MM.1S (cell line): ENCODE measurements at regions not wholly inside any gene's neighbourhood (a gene's known extent, or its start where the extent isn't known, plus 50 kb on each side); places are given as distances from the start of the nearest gene placed in this dataset.

Experiments used
- DNase-seq: peaks from one replicate; pipeline ENCODE4 v3.0.0-alpha.2; 2015
- H2AFZ ChIP-seq: fragments of 300-600 bp; sonication (generic); 2 replicates; pipeline ENCODE4 v1.6.0; 2016; ENCODE audit warnings: antibody characterized with exemption, low read length
- H3F3A ChIP-seq: fragments of 300-600 bp; sonication (generic); 2 replicates; pipeline ENCODE4 v1.6.1; 2016; ENCODE audit warnings: mild to moderate bottlenecking, antibody characterized with exemption, low read length, moderate library complexity, mixed read lengths; ENCODE audit not compliant: insufficient read depth
- H3K27ac ChIP-seq: fragments of 300-600 bp; sonication (generic); 2 replicates; pipeline ENCODE4 v1.5.1; 2016; ENCODE audit warnings: mild to moderate bottlenecking, low read length
- H3K27me3 ChIP-seq: fragments of 300-600 bp; sonication (generic); replicated peaks from 2 replicates; pipeline ENCODE4 v1.6.0; 2016; ENCODE audit warnings: low read length; ENCODE audit not compliant: insufficient read depth
- H3K36me3 ChIP-seq: fragments of 300-600 bp; sonication (generic); replicated peaks from 2 replicates; pipeline ENCODE4 v1.6.1; 2016; ENCODE audit warnings: mild to moderate bottlenecking, low read length, mixed read lengths; ENCODE audit not compliant: insufficient read depth
- H3K4me1 ChIP-seq: fragments of 300-600 bp; sonication (generic); 2 replicates; pipeline ENCODE4 v1.6.1; 2016; ENCODE audit warnings: low read length, mixed read lengths
- H3K4me2 ChIP-seq: fragments of 300-600 bp; sonication (generic); 2 replicates; pipeline ENCODE4 v1.6.0; 2016; ENCODE audit warnings: low read depth, low read length
- H3K4me3 ChIP-seq: fragments of 300-600 bp; sonication (generic); 2 replicates; pipeline ENCODE4 v1.5.1; 2016; ENCODE audit warnings: low read length, mixed read lengths
- H3K79me2 ChIP-seq: fragments of 300-600 bp; sonication (generic); 2 replicates; pipeline ENCODE4 v1.6.1; 2016; ENCODE audit warnings: mixed run types, low read length, mixed read lengths
- H3K9ac ChIP-seq: fragments of 300-600 bp; sonication (generic); 2 replicates; pipeline ENCODE4 v1.6.1; 2016; ENCODE audit warnings: low read length, mixed read lengths
- H3K9me2 ChIP-seq: fragments of 300-600 bp; sonication (generic); replicated peaks from 2 replicates; pipeline ENCODE4 v1.6.1; 2016; ENCODE audit warnings: mild to moderate bottlenecking, low read length, mixed read lengths; ENCODE audit not compliant: insufficient read depth
- H3K9me3 ChIP-seq: fragments of 300-600 bp; sonication (generic); replicated peaks from 2 replicates; pipeline ENCODE4 v1.6.1; 2016; ENCODE audit warnings: mild to moderate bottlenecking, low read length, mixed read lengths; ENCODE audit not compliant: insufficient read depth
- H4K20me1 ChIP-seq: fragments of 300-600 bp; sonication (generic); 2 replicates; pipeline ENCODE4 v1.6.1; 2016; ENCODE audit warnings: mild to moderate bottlenecking, low read length, moderate library complexity, mixed read lengths; ENCODE audit not compliant: insufficient read depth
- EZH2 ChIP-seq: fragments of 300-600 bp; sonication (generic); optimal IDR thresholded peaks from 2 replicates; pipeline ENCODE3; 2017; ENCODE audit warnings: low read depth, mild to moderate bottlenecking, antibody characterized with exemption, low read length, mixed read lengths
- EZH2phosphoT487 ChIP-seq: fragments of 300-600 bp; sonication (generic); IDR thresholded peaks from 2 replicates; pipeline ENCODE4 v1.6.1; 2018; ENCODE audit warnings: antibody characterized with exemption, low read length
- TF ChIP-seq, protein P1 (sequence below): fragments of 300-600 bp; sonication (generic); IDR thresholded peaks from 2 replicates; pipeline ENCODE4 v1.5.1; 2016; ENCODE audit warnings: antibody characterized with exemption, low read length, mixed read lengths

DNA sequence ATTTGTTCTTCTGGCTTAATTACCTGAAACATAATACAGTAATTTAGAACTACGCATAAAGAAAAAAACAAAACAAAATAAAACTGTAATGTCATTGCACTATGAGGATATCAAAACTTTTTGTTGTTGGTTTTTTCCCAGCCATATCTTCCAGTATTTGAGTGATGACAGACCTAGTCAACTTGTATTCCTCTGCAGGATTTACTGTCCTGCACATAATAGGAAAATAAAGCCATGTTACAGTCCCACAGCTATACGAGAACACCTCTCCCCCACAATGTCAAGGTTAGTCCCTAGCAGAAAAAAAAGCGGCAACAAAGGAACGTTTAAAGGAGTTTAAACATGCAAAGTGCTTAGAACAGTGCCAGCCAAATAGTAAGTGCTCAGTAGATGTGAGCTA lies 55.3 kb upstream of the PRDX6 start:
- H3K4me1 ChIP-seq = no peaks in the 10 kb centered on the region
- H3F3A ChIP-seq = no peaks in the 10 kb centered on the region
- no peaks in the 10 kb centered on the region for H3K9me3 ChIP-seq
- H3K27me3 ChIP-seq = no peaks in the 10 kb centered on the region
- no peaks in the 10 kb centered on the region for H3K79me2 ChIP-seq
- H2AFZ ChIP-seq = no peak overlapping the region
- no peak for DNase-seq
- no peaks in the 10 kb centered on the region for H3K36me3 ChIP-seq
- no peaks in the 10 kb centered on the region for H4K20me1 ChIP-seq
- TF ChIP-seq EZH2 = no peak
- TF ChIP-seq EZH2phosphoT487 = no peak
- TF ChIP-seq, protein P1, sequence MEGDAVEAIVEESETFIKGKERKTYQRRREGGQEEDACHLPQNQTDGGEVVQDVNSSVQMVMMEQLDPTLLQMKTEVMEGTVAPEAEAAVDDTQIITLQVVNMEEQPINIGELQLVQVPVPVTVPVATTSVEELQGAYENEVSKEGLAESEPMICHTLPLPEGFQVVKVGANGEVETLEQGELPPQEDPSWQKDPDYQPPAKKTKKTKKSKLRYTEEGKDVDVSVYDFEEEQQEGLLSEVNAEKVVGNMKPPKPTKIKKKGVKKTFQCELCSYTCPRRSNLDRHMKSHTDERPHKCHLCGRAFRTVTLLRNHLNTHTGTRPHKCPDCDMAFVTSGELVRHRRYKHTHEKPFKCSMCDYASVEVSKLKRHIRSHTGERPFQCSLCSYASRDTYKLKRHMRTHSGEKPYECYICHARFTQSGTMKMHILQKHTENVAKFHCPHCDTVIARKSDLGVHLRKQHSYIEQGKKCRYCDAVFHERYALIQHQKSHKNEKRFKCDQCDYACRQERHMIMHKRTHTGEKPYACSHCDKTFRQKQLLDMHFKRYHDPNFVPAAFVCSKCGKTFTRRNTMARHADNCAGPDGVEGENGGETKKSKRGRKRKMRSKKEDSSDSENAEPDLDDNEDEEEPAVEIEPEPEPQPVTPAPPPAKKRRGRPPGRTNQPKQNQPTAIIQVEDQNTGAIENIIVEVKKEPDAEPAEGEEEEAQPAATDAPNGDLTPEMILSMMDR = no peak
- H3K27ac ChIP-seq = no peak overlapping the region
- no peaks in the 10 kb centered on the region for H3K9me2 ChIP-seq
- no peak overlapping the region for H3K9ac ChIP-seq
- H3K4me2 ChIP-seq = no peak overlapping the region
- H3K4me3 ChIP-seq = no peak overlapping the region

DNA sequence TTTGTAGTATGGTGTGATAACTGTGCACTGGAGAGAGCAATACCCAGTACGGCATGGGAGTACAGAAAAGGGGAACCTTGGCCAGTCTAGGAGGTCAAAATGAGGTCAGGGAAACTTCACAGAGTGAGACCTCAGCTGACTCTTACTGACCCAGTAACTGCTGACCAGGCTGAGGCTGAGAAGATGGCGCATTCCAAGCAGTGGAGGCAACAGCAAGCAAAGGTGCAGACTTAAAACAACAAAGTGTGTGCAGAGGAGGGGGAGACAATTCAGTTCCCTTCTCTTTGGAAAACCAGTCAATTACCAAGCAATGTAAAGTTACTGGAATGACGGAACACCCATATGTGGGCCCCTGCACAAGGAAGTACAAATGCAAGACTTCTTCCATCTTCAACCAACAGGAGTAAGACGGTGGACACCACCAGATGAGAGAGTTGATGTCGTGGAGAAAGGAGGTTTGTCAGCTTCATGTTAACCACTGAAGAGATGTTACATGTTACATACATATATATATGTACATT lies 54.6 kb upstream of the PRDX6 start:
- no peak for DNase-seq
- H3K36me3 ChIP-seq = no peaks in the 10 kb centered on the region
- no peak overlapping the region for H2AFZ ChIP-seq
- H3K27ac ChIP-seq = no peak overlapping the region
- H3K4me1 ChIP-seq = no peaks in the 10 kb centered on the region
- H3K9ac ChIP-seq = no peak overlapping the region
- H3F3A ChIP-seq = no peaks in the 10 kb centered on the region
- no peaks in the 10 kb centered on the region for H3K27me3 ChIP-seq
- no peaks in the 10 kb centered on the region for H3K9me2 ChIP-seq
- no peaks in the 10 kb centered on the region for H3K9me3 ChIP-seq
- no peak overlapping the region for H3K4me3 ChIP-seq
- no peaks in the 10 kb centered on the region for H4K20me1 ChIP-seq
- H3K79me2 ChIP-seq = no peaks in the 10 kb centered on the region
- TF ChIP-seq, protein P1 = no peak
- TF ChIP-seq EZH2 = no peak
- no peak overlapping the region for H3K4me2 ChIP-seq

GRCh38 chr1:173423291-173423690 lies 53.8 kb upstream of the PRDX6 start:
- H3K9me3 ChIP-seq = no peaks in the 10 kb centered on the region
- no peaks in the 10 kb centered on the region for H4K20me1 ChIP-seq
- H2AFZ ChIP-seq = no peak overlapping the region
- no peak overlapping the region for H3K4me2 ChIP-seq
- no peaks in the 10 kb centered on the region for H3K27me3 ChIP-seq
- TF ChIP-seq, protein P1 = no peak
- TF ChIP-seq EZH2phosphoT487 (no peak), EZH2 (no peak)
- no peaks in the 10 kb centered on the region for H3F3A ChIP-seq
- H3K27ac ChIP-seq = no peak overlapping the region
- no peak for DNase-seq
- no peaks in the 10 kb centered on the region for H3K36me3 ChIP-seq
- no peaks in the 10 kb centered on the region for H3K9me2 ChIP-seq
- no peak overlapping the region for H3K9ac ChIP-seq
- H3K4me1 ChIP-seq = no peaks in the 10 kb centered on the region
- no peaks in the 10 kb centered on the region for H3K79me2 ChIP-seq
- no peak overlapping the region for H3K4me3 ChIP-seq
